Ovary (tissue), 3 donors: ENCODE measurements at regions not wholly inside any gene's neighbourhood (a gene's known extent, or its start where the extent isn't known, plus 50 kb on each side); places are given as distances from the start of the nearest gene placed in this dataset.

ENCODE experiments used
- EP300 ChIP-seq: sonication (generic); formaldehyde crosslinking; IDR thresholded peaks from one replicate; pipeline ENCODE4 v1.6.1; 2017; ENCODE audit warnings: antibody characterized with exemption
- POLR2A ChIP-seq: fragments of 450-650 bp; IDR thresholded peaks from one replicate; pipeline ENCODE4 v1.6.1; 2017; ENCODE audit warnings: antibody characterized with exemption, mild to moderate bottlenecking, moderate library complexity
- TF ChIP-seq, protein P1 (sequence below), 3 donors: fragments of 450-650 bp in 2 of 3; fragments of 200-600 bp in 1 of 3; IDR thresholded peaks; one replicate each; pipeline versions ENCODE4 v1.5.1 to v1.8.0; 2016 to 2022; ENCODE audit warnings: antibody characterized with exemption in 3 of 3, mild to moderate bottlenecking in 1 of 3
- donor health status: DM: no; HTN: no; CAD: no.

DNA sequence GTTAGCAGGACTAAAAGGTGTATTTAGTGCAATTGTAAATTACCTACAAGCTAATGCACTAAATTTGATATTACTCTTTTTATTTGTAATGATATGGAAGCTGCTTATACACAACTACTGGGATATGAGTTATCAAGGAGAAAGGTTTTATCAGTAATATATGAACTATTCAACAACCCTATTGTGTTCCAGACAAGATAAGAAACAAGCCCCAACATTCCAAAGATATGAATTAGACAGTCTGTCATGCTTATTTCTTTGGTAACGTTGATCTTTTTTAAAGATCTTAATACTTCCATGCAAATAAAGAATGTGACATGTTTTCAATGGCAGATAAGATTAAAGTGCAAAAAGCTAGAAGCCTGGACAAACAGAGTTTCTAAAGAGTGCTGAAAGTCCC, 314.0 kb upstream of the THBS1 start:
- TF ChIP-seq, protein P1, sequence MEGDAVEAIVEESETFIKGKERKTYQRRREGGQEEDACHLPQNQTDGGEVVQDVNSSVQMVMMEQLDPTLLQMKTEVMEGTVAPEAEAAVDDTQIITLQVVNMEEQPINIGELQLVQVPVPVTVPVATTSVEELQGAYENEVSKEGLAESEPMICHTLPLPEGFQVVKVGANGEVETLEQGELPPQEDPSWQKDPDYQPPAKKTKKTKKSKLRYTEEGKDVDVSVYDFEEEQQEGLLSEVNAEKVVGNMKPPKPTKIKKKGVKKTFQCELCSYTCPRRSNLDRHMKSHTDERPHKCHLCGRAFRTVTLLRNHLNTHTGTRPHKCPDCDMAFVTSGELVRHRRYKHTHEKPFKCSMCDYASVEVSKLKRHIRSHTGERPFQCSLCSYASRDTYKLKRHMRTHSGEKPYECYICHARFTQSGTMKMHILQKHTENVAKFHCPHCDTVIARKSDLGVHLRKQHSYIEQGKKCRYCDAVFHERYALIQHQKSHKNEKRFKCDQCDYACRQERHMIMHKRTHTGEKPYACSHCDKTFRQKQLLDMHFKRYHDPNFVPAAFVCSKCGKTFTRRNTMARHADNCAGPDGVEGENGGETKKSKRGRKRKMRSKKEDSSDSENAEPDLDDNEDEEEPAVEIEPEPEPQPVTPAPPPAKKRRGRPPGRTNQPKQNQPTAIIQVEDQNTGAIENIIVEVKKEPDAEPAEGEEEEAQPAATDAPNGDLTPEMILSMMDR (IDR thresholded peaks at IDR 0.05) = no peak
- TF ChIP-seq POLR2A = no peak
- TF ChIP-seq EP300 = no peak
